ENCODE measurements at regions not wholly inside any gene's neighbourhood (a gene's known extent, or its start where the extent isn't known, plus 50 kb on each side); places are given as distances from the start of the nearest gene placed in this dataset.

DNA sequence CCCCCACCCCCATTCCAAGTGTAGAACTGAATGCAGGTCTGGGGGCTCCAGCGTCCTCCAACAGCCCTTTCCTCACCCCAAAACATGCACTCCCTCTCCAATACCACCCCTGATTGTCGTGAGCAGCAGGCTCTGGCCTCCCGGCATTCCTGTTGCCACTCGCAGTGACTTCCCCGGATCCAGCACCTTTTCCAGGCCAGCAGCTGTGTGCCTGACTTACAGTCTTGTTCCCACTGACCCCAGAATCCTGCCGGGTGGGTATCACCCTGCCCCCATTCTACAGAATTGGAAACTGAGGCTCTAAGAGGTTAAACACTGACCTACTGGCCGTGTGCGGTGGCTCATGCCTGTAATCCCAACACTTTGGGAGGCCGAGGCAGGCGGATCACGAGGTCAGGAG is 127.2 kb downstream of the OLFM1 start:
- TF ChIP-seq, protein P1, sequence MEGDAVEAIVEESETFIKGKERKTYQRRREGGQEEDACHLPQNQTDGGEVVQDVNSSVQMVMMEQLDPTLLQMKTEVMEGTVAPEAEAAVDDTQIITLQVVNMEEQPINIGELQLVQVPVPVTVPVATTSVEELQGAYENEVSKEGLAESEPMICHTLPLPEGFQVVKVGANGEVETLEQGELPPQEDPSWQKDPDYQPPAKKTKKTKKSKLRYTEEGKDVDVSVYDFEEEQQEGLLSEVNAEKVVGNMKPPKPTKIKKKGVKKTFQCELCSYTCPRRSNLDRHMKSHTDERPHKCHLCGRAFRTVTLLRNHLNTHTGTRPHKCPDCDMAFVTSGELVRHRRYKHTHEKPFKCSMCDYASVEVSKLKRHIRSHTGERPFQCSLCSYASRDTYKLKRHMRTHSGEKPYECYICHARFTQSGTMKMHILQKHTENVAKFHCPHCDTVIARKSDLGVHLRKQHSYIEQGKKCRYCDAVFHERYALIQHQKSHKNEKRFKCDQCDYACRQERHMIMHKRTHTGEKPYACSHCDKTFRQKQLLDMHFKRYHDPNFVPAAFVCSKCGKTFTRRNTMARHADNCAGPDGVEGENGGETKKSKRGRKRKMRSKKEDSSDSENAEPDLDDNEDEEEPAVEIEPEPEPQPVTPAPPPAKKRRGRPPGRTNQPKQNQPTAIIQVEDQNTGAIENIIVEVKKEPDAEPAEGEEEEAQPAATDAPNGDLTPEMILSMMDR (IDR thresholded peaks at IDR 0.05; ENCODE audit: insufficient read depth, low read length, poor library complexity, severe bottlenecking): no peak
- no peak for TF ChIP-seq EZH2phosphoT487 (conservative IDR thresholded peaks at IDR 0.05; ENCODE audit: low read length)
